Activated T-cell treated with anti-CD3 and anti-CD28 coated beads, Interleukin-2, amount 50 U/mL, for 4 hours (primary cell): ENCODE measurements at regions not wholly inside any gene's neighbourhood (a gene's known extent, or its start where the extent isn't known, plus 50 kb on each side); places are given as distances from the start of the nearest gene placed in this dataset.

Experiments used
- ATAC-seq, 2 donors: fragments of 200-7000 bp; cut with Tn5 transposase; one replicate each; pipeline ENCODE4 v1.10.0; 2021
- DNase-seq: peaks from one replicate; pipeline ENCODE4 v3.0.0-alpha.2; 2020
- H3K27me3 Mint-ChIP-seq: one replicate; pipeline ENCODE4 v1.8.0; 2021; ENCODE audit warnings: low read depth, mixed read lengths
- H3K36me3 Mint-ChIP-seq: one replicate; pipeline ENCODE4 v1.8.0; 2022; ENCODE audit warnings: mixed read lengths; ENCODE audit not compliant: insufficient read depth
- H3K4me1 Mint-ChIP-seq: one replicate; pipeline ENCODE4 v1.8.0; 2021; ENCODE audit warnings: low read depth, mixed read lengths
- H3K4me3 Mint-ChIP-seq: one replicate; pipeline ENCODE4 v1.8.0; 2021; ENCODE audit warnings: mild to moderate bottlenecking, moderate library complexity, mixed read lengths
- H3K9me3 Mint-ChIP-seq: one replicate; pipeline ENCODE4 v1.8.0; 2021; ENCODE audit warnings: mixed read lengths

- Mint-ChIP-seq H3K4me1 (no peaks in the 10 kb centered on the region), H3K36me3 (no peaks in the 10 kb centered on the region), H3K4me3 (no peak overlapping the region), H3K27me3 (no peaks in the 10 kb centered on the region), H3K9me3 (no peaks in the 10 kb centered on the region)
- DNase-seq (no peak), ATAC-seq (no peak)
Measured at GRCh38 chr13:38477676-38478075, 128.0 kb downstream of the UFM1 start.

GRCh38 chr13:38483623-38484022 is 134.0 kb downstream of the UFM1 start:
- Mint-ChIP-seq H3K36me3 (no peaks in the 10 kb centered on the region), H3K9me3 (no peaks in the 10 kb centered on the region), H3K27me3 (no peaks in the 10 kb centered on the region), H3K4me1 (no peaks in the 10 kb centered on the region), H3K4me3 (no peak overlapping the region)
- DNase-seq (no peak), ATAC-seq (no peak)

- H3K9me3 Mint-ChIP-seq, result peaks cover 3% of the 10 kb centered on the region
- H3K36me3 Mint-ChIP-seq, result no peaks in the 10 kb centered on the region
- H3K4me3 Mint-ChIP-seq, result no peak overlapping the region
- DNase-seq (no peak), ATAC-seq (no peak)
- no peaks in the 10 kb centered on the region for H3K4me1 Mint-ChIP-seq
- H3K27me3 Mint-ChIP-seq, result peaks cover 3% of the 10 kb centered on the region
Measured at GRCh38 chr13:38490657-38491056, 141.0 kb downstream of the UFM1 start.

GRCh38 chr13:38494445-38494844 is 144.8 kb downstream of the UFM1 start:
- Mint-ChIP-seq H3K9me3 (peaks cover 8% of the 10 kb centered on the region), H3K36me3 (no peaks in the 10 kb centered on the region), H3K4me3 (no peak overlapping the region), H3K4me1 (no peaks in the 10 kb centered on the region), H3K27me3 (peaks cover 3% of the 10 kb centered on the region)
- DNase-seq (no peak), ATAC-seq (no peak)

- no peaks in the 10 kb centered on the region for H3K36me3 Mint-ChIP-seq
- no peak for ATAC-seq
- no peaks in the 10 kb centered on the region for H3K4me1 Mint-ChIP-seq
- no peak for DNase-seq
- peaks cover 3% of the 10 kb centered on the region for H3K27me3 Mint-ChIP-seq
- H3K9me3 Mint-ChIP-seq, result peaks cover 8% of the 10 kb centered on the region
- H3K4me3 Mint-ChIP-seq, result no peak overlapping the region
Measured at GRCh38 chr13:38496917-38497316, 147.3 kb downstream of the UFM1 start.

- no peaks in the 10 kb centered on the region for H3K36me3 Mint-ChIP-seq
- H3K9me3 Mint-ChIP-seq, result peaks cover 4% of the 10 kb centered on the region
- ATAC-seq, result no peak
- no peaks in the 10 kb centered on the region for H3K4me1 Mint-ChIP-seq
- no peak overlapping the region for H3K4me3 Mint-ChIP-seq
- DNase-seq, result no peak
- peaks cover 3% of the 10 kb centered on the region for H3K27me3 Mint-ChIP-seq
Measured at GRCh38 chr13:38498271-38498670, 148.6 kb downstream of the UFM1 start.

- DNase-seq (no peak), ATAC-seq (no peak)
- Mint-ChIP-seq H3K36me3 (no peaks in the 10 kb centered on the region), H3K4me1 (no peaks in the 10 kb centered on the region), H3K9me3 (no peaks in the 10 kb centered on the region), H3K4me3 (no peak overlapping the region), H3K27me3 (no peaks in the 10 kb centered on the region)
Measured at GRCh38 chr13:38514575-38514974, 164.9 kb downstream of the UFM1 start.

- H3K9me3 Mint-ChIP-seq, result no peaks in the 10 kb centered on the region
- DNase-seq, result no peak
- H3K4me3 Mint-ChIP-seq, result no peak overlapping the region
- no peaks in the 10 kb centered on the region for H3K4me1 Mint-ChIP-seq
- no peaks in the 10 kb centered on the region for H3K36me3 Mint-ChIP-seq
- no peak for ATAC-seq
- peaks cover 2% of the 10 kb centered on the region for H3K27me3 Mint-ChIP-seq
Measured at GRCh38 chr13:38518328-38518727, 168.5 kb upstream of the FREM2 start.

- H3K36me3 Mint-ChIP-seq, result no peaks in the 10 kb centered on the region
- H3K4me3 Mint-ChIP-seq, result no peak overlapping the region
- H3K9me3 Mint-ChIP-seq, result no peaks in the 10 kb centered on the region
- no peak for ATAC-seq
- DNase-seq, result no peak
- H3K27me3 Mint-ChIP-seq, result peaks cover 2% of the 10 kb centered on the region
- H3K4me1 Mint-ChIP-seq, result no peaks in the 10 kb centered on the region
Measured at GRCh38 chr13:38519229-38519911, 167.5 kb upstream of the FREM2 start.

- ATAC-seq (no peak), DNase-seq (no peak)
- no peak overlapping the region for H3K4me3 Mint-ChIP-seq
- H3K27me3 Mint-ChIP-seq, result peaks cover 2% of the 10 kb centered on the region
- no peaks in the 10 kb centered on the region for H3K9me3 Mint-ChIP-seq
- no peaks in the 10 kb centered on the region for H3K36me3 Mint-ChIP-seq
- H3K4me1 Mint-ChIP-seq, result no peaks in the 10 kb centered on the region
Measured at GRCh38 chr13:38520041-38520440, 166.8 kb upstream of the FREM2 start.

- ATAC-seq (no peak), DNase-seq (no peak)
- H3K4me3 Mint-ChIP-seq, result no peak overlapping the region
- H3K9me3 Mint-ChIP-seq, result no peaks in the 10 kb centered on the region
- no peaks in the 10 kb centered on the region for H3K4me1 Mint-ChIP-seq
- H3K36me3 Mint-ChIP-seq, result no peaks in the 10 kb centered on the region
- no peaks in the 10 kb centered on the region for H3K27me3 Mint-ChIP-seq
Measured at GRCh38 chr13:38527140-38527539, 159.7 kb upstream of the FREM2 start.

GRCh38 chr13:38528986-38529385 is 157.9 kb upstream of the FREM2 start:
- H3K4me1 Mint-ChIP-seq, result no peaks in the 10 kb centered on the region
- H3K4me3 Mint-ChIP-seq, result no peak overlapping the region
- no peaks in the 10 kb centered on the region for H3K27me3 Mint-ChIP-seq
- ATAC-seq (no peak), DNase-seq (no peak)
- no peaks in the 10 kb centered on the region for H3K9me3 Mint-ChIP-seq
- no peaks in the 10 kb centered on the region for H3K36me3 Mint-ChIP-seq

GRCh38 chr13:38530492-38530891 is 156.4 kb upstream of the FREM2 start:
- ATAC-seq (no peak), DNase-seq (no peak)
- no peak overlapping the region for H3K4me3 Mint-ChIP-seq
- H3K9me3 Mint-ChIP-seq, result no peaks in the 10 kb centered on the region
- H3K27me3 Mint-ChIP-seq, result no peaks in the 10 kb centered on the region
- H3K4me1 Mint-ChIP-seq, result no peaks in the 10 kb centered on the region
- H3K36me3 Mint-ChIP-seq, result no peaks in the 10 kb centered on the region

GRCh38 chr13:38535261-38535660 is 151.6 kb upstream of the FREM2 start:
- DNase-seq, result no peak
- H3K4me3 Mint-ChIP-seq, result no peak overlapping the region

GRCh38 chr13:38537051-38537450 is 149.8 kb upstream of the FREM2 start:
- H3K9me3 Mint-ChIP-seq, result no peaks in the 10 kb centered on the region
- ATAC-seq, result no peak

More at GRCh38 chr13:38535261-38535660, 151.6 kb upstream of the FREM2 start:
- H3K27me3 Mint-ChIP-seq, result no peaks in the 10 kb centered on the region
- H3K36me3 Mint-ChIP-seq, result no peaks in the 10 kb centered on the region
- H3K9me3 Mint-ChIP-seq, result no peaks in the 10 kb centered on the region
- no peak for ATAC-seq
- H3K4me1 Mint-ChIP-seq, result no peaks in the 10 kb centered on the region

GRCh38 chr13:38538422-38538821 is 148.5 kb upstream of the FREM2 start:
- ATAC-seq (no peak), DNase-seq (no peak)
- no peaks in the 10 kb centered on the region for H3K4me1 Mint-ChIP-seq
- H3K9me3 Mint-ChIP-seq, result no peaks in the 10 kb centered on the region
- H3K4me3 Mint-ChIP-seq, result no peak overlapping the region
- no peaks in the 10 kb centered on the region for H3K27me3 Mint-ChIP-seq
- H3K36me3 Mint-ChIP-seq, result no peaks in the 10 kb centered on the region

More at GRCh38 chr13:38537051-38537450, 149.8 kb upstream of the FREM2 start:
- Mint-ChIP-seq H3K4me3 (no peak overlapping the region), H3K36me3 (no peaks in the 10 kb centered on the region), H3K27me3 (no peaks in the 10 kb centered on the region), H3K4me1 (no peaks in the 10 kb centered on the region)
- DNase-seq, result no peak
